Fibroblast of gingiva (primary cell): ENCODE measurements at regions not wholly inside any gene's neighbourhood (a gene's known extent, or its start where the extent isn't known, plus 50 kb on each side); places are given as distances from the start of the nearest gene placed in this dataset.

ENCODE experiments used
- DNase-seq: peaks from one replicate; pipeline ENCODE4 v3.0.0-alpha.2; 2011; ENCODE audit warnings: low read depth

DNA sequence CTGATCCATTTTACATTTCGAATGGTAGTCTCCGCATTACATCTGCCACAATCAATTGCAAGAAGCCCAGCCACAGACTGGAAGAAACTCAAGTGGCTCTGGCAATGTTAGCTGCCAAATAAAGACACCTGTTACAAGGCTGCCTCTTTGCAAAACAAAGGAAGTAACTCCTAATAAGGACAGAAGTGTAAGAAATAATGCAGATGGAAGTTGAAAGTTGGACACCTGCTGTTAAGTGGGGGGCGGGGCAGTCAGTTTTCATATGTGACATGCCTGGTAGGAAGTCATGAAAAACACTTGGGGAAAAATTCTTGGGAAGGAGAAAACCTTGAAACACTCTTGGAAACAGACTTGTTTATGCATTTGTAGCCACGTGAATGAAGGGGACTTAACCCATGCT, 54.1 kb upstream of the ATP2C1 start:
- no peak for DNase-seq

DNA sequence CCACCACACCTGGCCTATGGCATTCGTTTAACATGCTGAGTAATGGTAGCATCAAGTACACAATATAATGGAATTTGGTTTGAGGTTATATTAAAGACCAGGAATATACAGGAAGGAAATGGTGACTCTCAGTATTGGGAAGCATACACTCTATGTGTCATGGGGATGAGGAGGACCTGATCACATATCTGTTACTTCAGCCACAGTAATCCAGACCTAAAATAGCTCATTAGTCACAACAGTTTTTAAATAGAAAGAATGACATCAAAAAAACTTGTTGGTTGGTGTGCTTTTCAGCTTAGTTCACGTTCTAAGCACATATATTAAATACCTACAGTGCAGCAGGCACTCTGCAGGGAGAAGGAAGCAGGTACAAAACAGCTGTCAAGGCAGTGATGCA, 52.5 kb upstream of the ATP2C1 start:
- DNase-seq: no peak

DNA sequence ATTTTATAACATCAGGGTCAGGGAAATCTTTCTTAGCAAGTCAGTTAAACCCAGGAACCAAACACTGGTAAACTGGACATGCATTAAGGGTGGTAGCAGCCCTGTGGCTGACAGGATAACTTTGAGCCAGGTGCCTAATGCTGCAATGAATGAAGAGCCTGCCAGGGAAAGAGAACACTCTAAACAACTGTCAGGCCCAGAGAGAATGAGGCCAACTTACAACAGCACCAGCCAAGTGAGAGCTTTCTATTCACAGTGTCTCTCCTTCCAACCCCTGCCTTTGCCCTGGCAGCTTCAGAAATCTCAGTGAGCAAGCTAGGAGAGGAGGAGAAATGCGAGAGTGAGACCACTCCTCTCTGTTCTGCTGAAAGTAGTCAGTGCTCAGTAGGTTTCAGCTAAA, 50.4 kb upstream of the ATP2C1 start:
- no peak for DNase-seq
